WTC11 (cell line): ENCODE measurements at regions not wholly inside any gene's neighbourhood (a gene's known extent, or its start where the extent isn't known, plus 50 kb on each side); places are given as distances from the start of the nearest gene placed in this dataset.

Experiments used
- ATAC-seq: fragments of 200-7000 bp; cut with Tn5 transposase; 2 replicates; pipeline ENCODE4 v1.10.0; 2021; ENCODE audit warnings: mild to moderate bottlenecking, moderate library complexity
- CTCF ChIA-PET: fragments of 300-600 bp; sonication (Branson Sonifier 250); formaldehyde crosslinking; loops from one replicate; lab custom pipeline; 2021; ENCODE audit warnings: antibody characterized with exemption; lab: Charles Lee
- POLR2A ChIA-PET: fragments of 350-600 bp; sonication (Branson Sonifier 250); formaldehyde crosslinking; loops from one replicate; lab custom pipeline; 2021; ENCODE audit warnings: antibody characterized with exemption; lab: Charles Lee
- DNase-seq: peaks from one replicate; pipeline ENCODE4 v3.0.0; 2021; ENCODE audit warnings: low spot score
- H3K27ac Mint-ChIP-seq: 2 replicates; pipeline ENCODE4 v1.8.0; 2021; ENCODE audit warnings: mixed read lengths
- H3K27me3 Mint-ChIP-seq: 2 replicates; pipeline ENCODE4 v1.8.0; 2021; ENCODE audit warnings: low read depth, mild to moderate bottlenecking, moderate library complexity, mixed read lengths
- H3K36me3 Mint-ChIP-seq: 2 replicates; pipeline ENCODE4 v1.8.0; 2021; ENCODE audit warnings: mixed read lengths
- H3K4me1 Mint-ChIP-seq: 2 replicates; pipeline ENCODE4 v1.8.0; 2022; ENCODE audit warnings: mixed read lengths
- H3K4me3 Mint-ChIP-seq: 2 replicates; pipeline ENCODE4 v1.8.0; 2021; ENCODE audit warnings: mild to moderate bottlenecking, moderate library complexity, mixed read lengths
- H3K9me3 Mint-ChIP-seq: 2 replicates; pipeline ENCODE4 v1.8.0; 2021; ENCODE audit warnings: mixed read lengths
- GABPB1 ChIP-seq: sonication (generic); formaldehyde crosslinking; IDR thresholded peaks from 2 replicates; pipeline ENCODE4 v1.8.1; 2023; ENCODE audit warnings: mild to moderate bottlenecking, missing genetic modification reagents
- GTF2I ChIP-seq: fragments of 250-450 bp; sonication (Bioruptor Pico); conservative IDR thresholded peaks from 2 replicates; pipeline ENCODE4 v1.4.0; 2021; ENCODE audit warnings: mild to moderate bottlenecking
- JUN ChIP-seq: sonication (generic); formaldehyde crosslinking; IDR thresholded peaks from 2 replicates; pipeline ENCODE4 v1.8.0; 2023; ENCODE audit warnings: mild to moderate bottlenecking, missing genetic modification reagents
- NFATC4 ChIP-seq: fragments of 250-450 bp; sonication (Bioruptor Pico); IDR thresholded peaks from 2 replicates; pipeline ENCODE4 v1.9.0; 2021; ENCODE audit warnings: mild to moderate bottlenecking
- NFE2L1 ChIP-seq: sonication (generic); formaldehyde crosslinking; IDR thresholded peaks from 2 replicates; pipeline ENCODE4 v1.8.1; 2023; ENCODE audit warnings: missing genetic modification reagents
- PRRX2 ChIP-seq: fragments of 250-450 bp; sonication (Bioruptor Pico); IDR thresholded peaks from 2 replicates; pipeline ENCODE4 v1.8.0; 2021; ENCODE audit warnings: mild to moderate bottlenecking
- SMAD4 ChIP-seq: sonication (generic); formaldehyde crosslinking; IDR thresholded peaks from 2 replicates; pipeline ENCODE4 v1.8.0; 2022; ENCODE audit warnings: mild to moderate bottlenecking, missing genetic modification reagents
- SP1 ChIP-seq: sonication (generic); formaldehyde crosslinking; conservative IDR thresholded peaks from 2 replicates; pipeline ENCODE4 v1.8.1; 2022; ENCODE audit warnings: missing genetic modification reagents
- TEAD1 ChIP-seq: sonication (generic); formaldehyde crosslinking; IDR thresholded peaks from 2 replicates; pipeline ENCODE4 v1.8.0; 2022; ENCODE audit warnings: mild to moderate bottlenecking, missing genetic modification reagents
- TP53 ChIP-seq: sonication (generic); formaldehyde crosslinking; IDR thresholded peaks from 2 replicates; pipeline ENCODE4 v1.8.1; 2023; ENCODE audit warnings: mild to moderate bottlenecking, missing genetic modification reagents
- ZNF138 ChIP-seq: sonication (generic); formaldehyde crosslinking; conservative IDR thresholded peaks from 2 replicates; pipeline ENCODE4 v1.8.1; 2022; ENCODE audit warnings: mild to moderate bottlenecking, moderate library complexity, missing genetic modification reagents
- ZNF219 ChIP-seq: sonication (generic); formaldehyde crosslinking; IDR thresholded peaks from 2 replicates; pipeline ENCODE4 v1.8.0; 2023; ENCODE audit warnings: missing genetic modification reagents, mild to moderate bottlenecking, borderline replicate concordance
- ZNF317 ChIP-seq: sonication (generic); formaldehyde crosslinking; IDR thresholded peaks from 2 replicates; pipeline ENCODE4 v1.8.1; 2023; ENCODE audit warnings: low read depth, mild to moderate bottlenecking, moderate library complexity, missing genetic modification reagents, borderline replicate concordance
- TF ChIP-seq, protein P1 (sequence below): sonication (generic); formaldehyde crosslinking; IDR thresholded peaks from 2 replicates; pipeline ENCODE4 v1.8.1; 2022; ENCODE audit warnings: low read depth, mild to moderate bottlenecking, moderate library complexity, missing genetic modification reagents, borderline replicate concordance
- TF ChIP-seq, protein P2 (sequence below): fragments of 250-450 bp; sonication (Bioruptor Pico); IDR thresholded peaks from 2 replicates; pipeline ENCODE4 v1.9.0; 2021; ENCODE audit warnings: mild to moderate bottlenecking, borderline replicate concordance
- TF ChIP-seq, protein P3 (sequence below): sonication (generic); formaldehyde crosslinking; IDR thresholded peaks from 2 replicates; pipeline ENCODE4 v1.8.0; 2022; ENCODE audit warnings: mild to moderate bottlenecking, missing genetic modification reagents
- TF ChIP-seq, protein P4 (sequence below): sonication (generic); formaldehyde crosslinking; IDR thresholded peaks from 2 replicates; pipeline ENCODE4 v1.8.1; 2022; ENCODE audit warnings: low read depth, missing genetic modification reagents, borderline replicate concordance
- TF ChIP-seq, protein P5 (sequence below): fragments of 250-450 bp; sonication (Bioruptor Pico); IDR thresholded peaks from 2 replicates; pipeline ENCODE4 v1.8.0; 2021; ENCODE audit warnings: mild to moderate bottlenecking
- TF ChIP-seq, protein P6 (sequence below): sonication (generic); formaldehyde crosslinking; conservative IDR thresholded peaks from 2 replicates; pipeline ENCODE4 v1.8.1; 2022; ENCODE audit warnings: mild to moderate bottlenecking, missing genetic modification reagents

DNA sequence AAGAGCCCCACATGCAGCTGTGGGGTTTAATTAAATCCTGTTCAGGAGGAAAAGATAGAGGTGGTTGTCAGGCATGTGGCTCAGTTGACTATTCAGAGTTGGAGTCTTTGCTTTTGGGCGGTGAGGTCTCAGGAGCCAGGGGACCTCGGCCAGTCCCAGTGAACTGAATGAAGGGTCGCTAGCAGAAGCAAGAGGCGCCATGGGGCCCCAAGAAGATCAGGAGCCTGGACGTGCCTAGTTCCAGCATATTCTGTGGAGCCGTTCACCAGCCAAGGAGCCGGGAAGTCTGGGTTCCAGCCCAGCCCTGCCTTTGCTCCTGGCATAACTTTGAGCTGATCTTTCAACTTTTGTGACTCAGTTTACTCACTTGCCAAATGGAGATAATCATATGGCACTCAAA lies 217.7 kb upstream of the IRF2BP2 start:
- no peak for ATAC-seq
- TF ChIP-seq PRRX2 (CRISPR knock-in tag) (no peak), SP1 (CRISPR knock-in tag) (no peak), SMAD4 (no peak), ZNF138 (CRISPR knock-in tag) (no peak), GTF2I (no peak), JUN (CRISPR knock-in tag) (no peak), GABPB1 (no peak), NFATC4 (CRISPR knock-in tag) (no peak)
- TF ChIP-seq, protein P1, sequence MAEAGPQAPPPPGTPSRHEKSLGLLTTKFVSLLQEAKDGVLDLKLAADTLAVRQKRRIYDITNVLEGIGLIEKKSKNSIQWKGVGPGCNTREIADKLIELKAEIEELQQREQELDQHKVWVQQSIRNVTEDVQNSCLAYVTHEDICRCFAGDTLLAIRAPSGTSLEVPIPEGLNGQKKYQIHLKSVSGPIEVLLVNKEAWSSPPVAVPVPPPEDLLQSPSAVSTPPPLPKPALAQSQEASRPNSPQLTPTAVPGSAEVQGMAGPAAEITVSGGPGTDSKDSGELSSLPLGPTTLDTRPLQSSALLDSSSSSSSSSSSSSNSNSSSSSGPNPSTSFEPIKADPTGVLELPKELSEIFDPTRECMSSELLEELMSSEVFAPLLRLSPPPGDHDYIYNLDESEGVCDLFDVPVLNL = no peak
- TF ChIP-seq, protein P2, sequence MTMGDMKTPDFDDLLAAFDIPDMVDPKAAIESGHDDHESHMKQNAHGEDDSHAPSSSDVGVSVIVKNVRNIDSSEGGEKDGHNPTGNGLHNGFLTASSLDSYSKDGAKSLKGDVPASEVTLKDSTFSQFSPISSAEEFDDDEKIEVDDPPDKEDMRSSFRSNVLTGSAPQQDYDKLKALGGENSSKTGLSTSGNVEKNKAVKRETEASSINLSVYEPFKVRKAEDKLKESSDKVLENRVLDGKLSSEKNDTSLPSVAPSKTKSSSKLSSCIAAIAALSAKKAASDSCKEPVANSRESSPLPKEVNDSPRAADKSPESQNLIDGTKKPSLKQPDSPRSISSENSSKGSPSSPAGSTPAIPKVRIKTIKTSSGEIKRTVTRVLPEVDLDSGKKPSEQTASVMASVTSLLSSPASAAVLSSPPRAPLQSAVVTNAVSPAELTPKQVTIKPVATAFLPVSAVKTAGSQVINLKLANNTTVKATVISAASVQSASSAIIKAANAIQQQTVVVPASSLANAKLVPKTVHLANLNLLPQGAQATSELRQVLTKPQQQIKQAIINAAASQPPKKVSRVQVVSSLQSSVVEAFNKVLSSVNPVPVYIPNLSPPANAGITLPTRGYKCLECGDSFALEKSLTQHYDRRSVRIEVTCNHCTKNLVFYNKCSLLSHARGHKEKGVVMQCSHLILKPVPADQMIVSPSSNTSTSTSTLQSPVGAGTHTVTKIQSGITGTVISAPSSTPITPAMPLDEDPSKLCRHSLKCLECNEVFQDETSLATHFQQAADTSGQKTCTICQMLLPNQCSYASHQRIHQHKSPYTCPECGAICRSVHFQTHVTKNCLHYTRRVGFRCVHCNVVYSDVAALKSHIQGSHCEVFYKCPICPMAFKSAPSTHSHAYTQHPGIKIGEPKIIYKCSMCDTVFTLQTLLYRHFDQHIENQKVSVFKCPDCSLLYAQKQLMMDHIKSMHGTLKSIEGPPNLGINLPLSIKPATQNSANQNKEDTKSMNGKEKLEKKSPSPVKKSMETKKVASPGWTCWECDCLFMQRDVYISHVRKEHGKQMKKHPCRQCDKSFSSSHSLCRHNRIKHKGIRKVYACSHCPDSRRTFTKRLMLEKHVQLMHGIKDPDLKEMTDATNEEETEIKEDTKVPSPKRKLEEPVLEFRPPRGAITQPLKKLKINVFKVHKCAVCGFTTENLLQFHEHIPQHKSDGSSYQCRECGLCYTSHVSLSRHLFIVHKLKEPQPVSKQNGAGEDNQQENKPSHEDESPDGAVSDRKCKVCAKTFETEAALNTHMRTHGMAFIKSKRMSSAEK (CRISPR knock-in tag) = no peak
- TF ChIP-seq, protein P3, sequence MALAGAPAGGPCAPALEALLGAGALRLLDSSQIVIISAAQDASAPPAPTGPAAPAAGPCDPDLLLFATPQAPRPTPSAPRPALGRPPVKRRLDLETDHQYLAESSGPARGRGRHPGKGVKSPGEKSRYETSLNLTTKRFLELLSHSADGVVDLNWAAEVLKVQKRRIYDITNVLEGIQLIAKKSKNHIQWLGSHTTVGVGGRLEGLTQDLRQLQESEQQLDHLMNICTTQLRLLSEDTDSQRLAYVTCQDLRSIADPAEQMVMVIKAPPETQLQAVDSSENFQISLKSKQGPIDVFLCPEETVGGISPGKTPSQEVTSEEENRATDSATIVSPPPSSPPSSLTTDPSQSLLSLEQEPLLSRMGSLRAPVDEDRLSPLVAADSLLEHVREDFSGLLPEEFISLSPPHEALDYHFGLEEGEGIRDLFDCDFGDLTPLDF (CRISPR knock-in tag) = no peak
- TF ChIP-seq, protein P4, sequence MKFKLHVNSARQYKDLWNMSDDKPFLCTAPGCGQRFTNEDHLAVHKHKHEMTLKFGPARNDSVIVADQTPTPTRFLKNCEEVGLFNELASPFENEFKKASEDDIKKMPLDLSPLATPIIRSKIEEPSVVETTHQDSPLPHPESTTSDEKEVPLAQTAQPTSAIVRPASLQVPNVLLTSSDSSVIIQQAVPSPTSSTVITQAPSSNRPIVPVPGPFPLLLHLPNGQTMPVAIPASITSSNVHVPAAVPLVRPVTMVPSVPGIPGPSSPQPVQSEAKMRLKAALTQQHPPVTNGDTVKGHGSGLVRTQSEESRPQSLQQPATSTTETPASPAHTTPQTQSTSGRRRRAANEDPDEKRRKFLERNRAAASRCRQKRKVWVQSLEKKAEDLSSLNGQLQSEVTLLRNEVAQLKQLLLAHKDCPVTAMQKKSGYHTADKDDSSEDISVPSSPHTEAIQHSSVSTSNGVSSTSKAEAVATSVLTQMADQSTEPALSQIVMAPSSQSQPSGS = no peak
- TF ChIP-seq, protein P5, sequence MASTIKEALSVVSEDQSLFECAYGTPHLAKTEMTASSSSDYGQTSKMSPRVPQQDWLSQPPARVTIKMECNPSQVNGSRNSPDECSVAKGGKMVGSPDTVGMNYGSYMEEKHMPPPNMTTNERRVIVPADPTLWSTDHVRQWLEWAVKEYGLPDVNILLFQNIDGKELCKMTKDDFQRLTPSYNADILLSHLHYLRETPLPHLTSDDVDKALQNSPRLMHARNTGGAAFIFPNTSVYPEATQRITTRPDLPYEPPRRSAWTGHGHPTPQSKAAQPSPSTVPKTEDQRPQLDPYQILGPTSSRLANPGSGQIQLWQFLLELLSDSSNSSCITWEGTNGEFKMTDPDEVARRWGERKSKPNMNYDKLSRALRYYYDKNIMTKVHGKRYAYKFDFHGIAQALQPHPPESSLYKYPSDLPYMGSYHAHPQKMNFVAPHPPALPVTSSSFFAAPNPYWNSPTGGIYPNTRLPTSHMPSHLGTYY (CRISPR knock-in tag) = no peak
- no peak for DNase-seq
- Mint-ChIP-seq H3K4me1 (no peaks in the 10 kb centered on the region), H3K27me3 (no peaks in the 10 kb centered on the region), H3K9me3 (no peaks in the 10 kb centered on the region), H3K27ac (no peak overlapping the region), H3K36me3 (no peaks in the 10 kb centered on the region), H3K4me3 (no peak overlapping the region)
- ChIA-PET CTCF (no interaction called here), POLR2A (no interaction called here)

DNA sequence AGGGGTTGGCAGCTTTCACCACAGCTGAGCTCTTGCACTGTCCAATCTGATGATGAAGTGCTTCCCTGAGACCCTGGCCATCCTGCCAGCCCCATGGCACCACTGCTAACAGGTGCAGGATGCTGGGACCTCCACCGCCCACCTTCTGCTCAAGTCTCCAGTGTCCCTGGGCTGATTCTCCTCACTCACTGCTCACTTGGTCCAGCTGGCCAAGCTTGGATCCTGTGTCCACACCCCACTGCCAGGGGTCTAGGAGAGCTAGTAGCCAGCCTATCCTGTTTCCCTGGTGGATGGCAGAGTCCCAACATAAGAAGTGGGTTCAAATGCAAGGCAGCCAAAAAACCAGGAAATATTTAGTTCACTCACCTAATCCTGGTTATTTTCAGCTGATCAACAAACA lies 217.2 kb upstream of the IRF2BP2 start:
- CTCF ChIA-PET = no interaction called here
- no peak for ATAC-seq

More for the DNA sequence above, 217.2 kb upstream of the IRF2BP2 start:
- H3K9me3 Mint-ChIP-seq = no peaks in the 10 kb centered on the region
- H3K27ac Mint-ChIP-seq = no peak overlapping the region
- no peak for DNase-seq
- H3K36me3 Mint-ChIP-seq = no peaks in the 10 kb centered on the region
- no peak overlapping the region for H3K4me3 Mint-ChIP-seq
- H3K4me1 Mint-ChIP-seq = no peaks in the 10 kb centered on the region
- POLR2A ChIA-PET = no interaction called here
- no peaks in the 10 kb centered on the region for H3K27me3 Mint-ChIP-seq
- TF ChIP-seq TEAD1 (CRISPR knock-in tag) (no peak), ZNF317 (CRISPR knock-in tag) (no peak), ZNF219 (CRISPR knock-in tag) (no peak), TP53 (CRISPR knock-in tag) (no peak), NFE2L1 (no peak)
- TF ChIP-seq, protein P6, sequence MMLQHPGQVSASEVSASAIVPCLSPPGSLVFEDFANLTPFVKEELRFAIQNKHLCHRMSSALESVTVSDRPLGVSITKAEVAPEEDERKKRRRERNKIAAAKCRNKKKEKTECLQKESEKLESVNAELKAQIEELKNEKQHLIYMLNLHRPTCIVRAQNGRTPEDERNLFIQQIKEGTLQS = no peak
- TF ChIP-seq, all 79 proteins: peak for 0
